Esophagus squamous epithelium (tissue), 4 donors: ENCODE measurements at regions not wholly inside any gene's neighbourhood (a gene's known extent, or its start where the extent isn't known, plus 50 kb on each side); places are given as distances from the start of the nearest gene placed in this dataset.

Experiments used
- POLR2A ChIP-seq, 4 donors: fragments of 450-650 bp; IDR thresholded peaks; one replicate each; pipeline ENCODE4 v1.6.1; 2017; ENCODE audit warnings: antibody characterized with exemption in 4 of 4, mild to moderate bottlenecking in 4 of 4, moderate library complexity in 3 of 4
- TF ChIP-seq, protein P1 (sequence below), 6 experiments: fragments of 450-650 bp in 4 of 6; fragments of 200-600 bp in 2 of 6; sonication (generic) in 2 of 6; IDR thresholded peaks; one replicate each; pipeline ENCODE4 v1.5.1; 2016 to 2019; ENCODE audit warnings: antibody characterized with exemption in 6 of 6, mild to moderate bottlenecking in 4 of 6, moderate library complexity in 4 of 6

DNA sequence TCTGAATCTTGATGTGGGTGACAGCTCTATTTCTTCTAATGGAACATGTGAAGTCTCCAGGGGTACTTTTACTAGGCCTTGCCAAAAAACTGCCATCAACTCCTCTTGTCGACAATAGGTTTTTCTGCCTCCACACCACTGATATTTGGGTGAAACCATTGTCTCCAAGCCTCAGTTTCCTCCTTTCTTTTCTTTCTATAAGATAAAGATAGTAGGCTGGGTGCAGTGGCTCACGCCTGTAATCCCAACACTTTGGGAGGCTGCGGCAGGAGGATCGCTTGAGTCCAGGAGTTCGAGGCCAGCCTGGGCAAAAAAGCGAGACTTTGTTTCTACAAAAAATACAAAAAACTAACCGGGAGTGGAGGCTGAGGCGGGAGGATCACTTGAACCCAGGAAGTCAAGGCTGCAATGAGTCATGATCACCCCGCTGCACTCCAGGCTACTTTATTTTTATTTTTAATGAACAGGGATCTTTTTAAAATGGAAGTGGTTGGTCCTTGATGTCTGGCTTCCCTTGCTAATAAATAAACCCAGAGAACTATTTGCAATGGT is 159.9 kb upstream of the TNFAIP3 start:
- TF ChIP-seq, protein P1, sequence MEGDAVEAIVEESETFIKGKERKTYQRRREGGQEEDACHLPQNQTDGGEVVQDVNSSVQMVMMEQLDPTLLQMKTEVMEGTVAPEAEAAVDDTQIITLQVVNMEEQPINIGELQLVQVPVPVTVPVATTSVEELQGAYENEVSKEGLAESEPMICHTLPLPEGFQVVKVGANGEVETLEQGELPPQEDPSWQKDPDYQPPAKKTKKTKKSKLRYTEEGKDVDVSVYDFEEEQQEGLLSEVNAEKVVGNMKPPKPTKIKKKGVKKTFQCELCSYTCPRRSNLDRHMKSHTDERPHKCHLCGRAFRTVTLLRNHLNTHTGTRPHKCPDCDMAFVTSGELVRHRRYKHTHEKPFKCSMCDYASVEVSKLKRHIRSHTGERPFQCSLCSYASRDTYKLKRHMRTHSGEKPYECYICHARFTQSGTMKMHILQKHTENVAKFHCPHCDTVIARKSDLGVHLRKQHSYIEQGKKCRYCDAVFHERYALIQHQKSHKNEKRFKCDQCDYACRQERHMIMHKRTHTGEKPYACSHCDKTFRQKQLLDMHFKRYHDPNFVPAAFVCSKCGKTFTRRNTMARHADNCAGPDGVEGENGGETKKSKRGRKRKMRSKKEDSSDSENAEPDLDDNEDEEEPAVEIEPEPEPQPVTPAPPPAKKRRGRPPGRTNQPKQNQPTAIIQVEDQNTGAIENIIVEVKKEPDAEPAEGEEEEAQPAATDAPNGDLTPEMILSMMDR (IDR thresholded peaks at IDR 0.05) = no peak
- no peak for TF ChIP-seq POLR2A (IDR thresholded peaks at IDR 0.05)
